Endothelial cell of umbilical vein (primary cell): ENCODE measurements at regions not wholly inside any gene's neighbourhood (a gene's known extent, or its start where the extent isn't known, plus 50 kb on each side); places are given as distances from the start of the nearest gene placed in this dataset.

ENCODE experiments used
- BruUV-seq: library from RNA; stranded (reverse); fragments of 400-500 nt; replicated peaks from 2 replicates; lab custom pipeline; 2021; lab: Mats Ljungman, UMichigan
- CTCF ChIA-PET: fragments of 300-600, 350-600 bp; sonication (Branson Sonifier 250); formaldehyde crosslinking; loops from one replicate; lab custom pipeline; 2021; ENCODE audit warnings: antibody characterized with exemption, inconsistent platforms; lab: Charles Lee
- POLR2A ChIA-PET: fragments of 300-600, 350-600 bp; sonication (Branson Sonifier 250); formaldehyde crosslinking; loops from one replicate; lab custom pipeline; 2021; ENCODE audit warnings: antibody characterized with exemption, inconsistent platforms; lab: Charles Lee
- DNase-seq: peaks from one replicate; pipeline ENCODE4 v3.0.0-alpha.2; 2011; ENCODE audit warnings: low read depth, low spot score
- FAIRE-seq: peaks from 2 replicates; lab custom pipeline; 2011; peaks lifted over from hg19 to GRCh38; lab: Jason Lieb, UNC
- H2AFZ ChIP-seq: 2 replicates; pipeline ENCODE4 v1.6.0; 2012; ENCODE audit warnings: low read depth, low read length, control low read depth, inconsistent platforms
- H3K27ac ChIP-seq: 2 replicates; pipeline ENCODE4 v1.5.1; 2011; ENCODE audit warnings: low read depth, mild to moderate bottlenecking, control low read depth, low read length, moderate library complexity; ENCODE audit not compliant: insufficient read depth
- H3K27me3 ChIP-seq, 2 experiments: 2 replicates each; pipeline versions ENCODE4 v1.6.0 to v1.6.1; 2011; ENCODE audit warnings: low read length in 2 of 2, mixed read lengths in 1 of 2; ENCODE audit not compliant: control insufficient read depth in 2 of 2, insufficient read depth in 2 of 2
- H3K36me3 ChIP-seq, 2 experiments: 2 replicates in 1 of 2; 3 replicates in 1 of 2; pipeline ENCODE4 v1.5.1; 2011; ENCODE audit warnings: low read length in 2 of 2, mild to moderate bottlenecking in 1 of 2, moderate library complexity in 1 of 2; ENCODE audit not compliant: control insufficient read depth in 2 of 2, insufficient read depth in 2 of 2; ENCODE audit errors: extremely low read depth in 1 of 2
- H3K4me1 ChIP-seq: 3 replicates; pipeline ENCODE4 v1.5.1; 2011; ENCODE audit warnings: mild to moderate bottlenecking, low read length; ENCODE audit not compliant: control insufficient read depth, insufficient read depth; ENCODE audit errors: extremely low read depth
- H3K4me2 ChIP-seq: 2 replicates; pipeline ENCODE4 v1.6.1; 2011; ENCODE audit warnings: low read length, control low read depth, mixed read lengths; ENCODE audit not compliant: insufficient read depth
- H3K4me3 ChIP-seq, 3 experiments: fragments of 200-600 bp in 1 of 3; sonication (generic), shearing (Covaris generic) in 1 of 3; replicated peaks in 1 of 3; 2 replicates each; pipeline ENCODE4 v1.5.1; 2011 to 2016; ENCODE audit warnings: control low read depth in 3 of 3, low read length in 3 of 3, mild to moderate bottlenecking in 2 of 3, inconsistent platforms in 1 of 3, low read depth in 1 of 3, moderate library complexity in 1 of 3; ENCODE audit not compliant: insufficient read depth in 1 of 3
- H3K79me2 ChIP-seq: 2 replicates; pipeline ENCODE4 v1.6.0; 2012; ENCODE audit warnings: low read length, inconsistent platforms; ENCODE audit not compliant: control insufficient read depth, insufficient read depth
- H3K9ac ChIP-seq: replicated peaks from 2 replicates; pipeline ENCODE3; 2011; ENCODE audit warnings: low read length, control low read depth; ENCODE audit not compliant: insufficient read depth; ENCODE audit errors: extremely low read depth
- H3K9me1 ChIP-seq: replicated peaks from 3 replicates; pipeline ENCODE4 v1.6.0; 2011; ENCODE audit warnings: mild to moderate bottlenecking, low read length; ENCODE audit not compliant: control insufficient read depth, insufficient read depth; ENCODE audit errors: extremely low read depth
- H3K9me3 ChIP-seq: replicated peaks from 2 replicates; pipeline ENCODE4 v1.5.1; 2012; ENCODE audit warnings: low read length, inconsistent platforms; ENCODE audit not compliant: control insufficient read depth, insufficient read depth
- H4K20me1 ChIP-seq: replicated peaks from 2 replicates; pipeline ENCODE3; 2011; ENCODE audit warnings: mild to moderate bottlenecking, low read length; ENCODE audit not compliant: control insufficient read depth, insufficient read depth; ENCODE audit errors: extremely low read depth
- CTCF ChIP-seq, 2 donors: IDR thresholded peaks; 1 replicate in 1 of 2; 2 replicates in 1 of 2; pipeline ENCODE4 v1.5.1; 2011; ENCODE audit warnings: low read length in 2 of 2, mild to moderate bottlenecking in 2 of 2, moderate library complexity in 2 of 2, control low read depth in 1 of 2, inconsistent platforms in 1 of 2, low read depth in 1 of 2; ENCODE audit not compliant: insufficient read depth in 1 of 2; ENCODE audit errors: extremely low read depth in 1 of 2
- EZH2 ChIP-seq: IDR thresholded peaks from 2 replicates; pipeline ENCODE4 v1.6.1; 2012; ENCODE audit warnings: borderline replicate concordance, low read depth, mild to moderate bottlenecking, moderate library complexity, low read length, inconsistent platforms; ENCODE audit not compliant: severe bottlenecking
- FOS ChIP-seq: IDR thresholded peaks from 2 replicates; pipeline ENCODE4 v1.6.1; 2011; ENCODE audit warnings: mild to moderate bottlenecking, low read length, moderate library complexity, borderline replicate concordance; ENCODE audit not compliant: insufficient read depth
- GATA2 ChIP-seq: IDR thresholded peaks from 2 replicates; pipeline ENCODE4 v1.7.0; 2011; ENCODE audit warnings: low read depth, mild to moderate bottlenecking, moderate library complexity, mixed read lengths, low read length; ENCODE audit not compliant: insufficient read length, insufficient read depth
- JUN ChIP-seq: IDR thresholded peaks from 2 replicates; pipeline ENCODE4 v1.6.1; 2011; ENCODE audit warnings: borderline replicate concordance, low read depth; ENCODE audit not compliant: insufficient read length, insufficient read depth
- MYC ChIP-seq: IDR thresholded peaks from one replicate; pipeline ENCODE4 v1.6.1; 2011; ENCODE audit warnings: mild to moderate bottlenecking, low read depth, low read length
- POLR2A ChIP-seq: IDR thresholded peaks from 2 replicates; pipeline ENCODE4 v1.6.1; 2012; ENCODE audit warnings: low read depth, mild to moderate bottlenecking, control low read depth, low read length
- POLR2AphosphoS5 ChIP-seq: IDR thresholded peaks from 2 replicates; pipeline ENCODE4 v1.6.1; 2012; ENCODE audit warnings: low read depth, mild to moderate bottlenecking, control low read depth, low read length, moderate library complexity; ENCODE audit not compliant: insufficient read depth
- dilution Hi-C: fragments of 300-500 bp; cut with MboI; formaldehyde crosslinking; loops from one replicate; pipeline ENCODE4 v1.15.0; 2019; ENCODE audit warnings: low sequenced_read_pairs; ENCODE audit not compliant: extremely low pct_ligation_motif_present
- intact Hi-C: fragments of 100-400 bp; cut with micrococcal nuclease; formaldehyde crosslinking; loops from one replicate; pipeline ENCODE4 v1.10.0; 2022
- TF ChIP-seq, protein P1 (sequence below): IDR thresholded peaks from 2 replicates; pipeline ENCODE4 v1.6.1; 2011; ENCODE audit not compliant: insufficient read depth, insufficient read length

- Histone ChIP-seq H2AFZ (no peak overlapping the region), H3K36me3 (no peaks in the 10 kb centered on the region), H3K9me1 (no peaks in the 10 kb centered on the region), H3K79me2 (no peaks in the 10 kb centered on the region), H3K4me2 (no peak overlapping the region), H3K4me3 (no peak overlapping the region), H3K9ac (no peak overlapping the region), H3K27me3 (no peaks in the 10 kb centered on the region), H3K9me3 (peaks cover 4% of the 10 kb centered on the region), H3K27ac (no peak overlapping the region), H3K4me1 (no peaks in the 10 kb centered on the region), H4K20me1 (no peaks in the 10 kb centered on the region)
- dilution Hi-C loops, result no loop called here
- no TSS peak for BruUV-seq
- FAIRE-seq, result no peak
- CTCF ChIA-PET, result no interaction called here
- DNase-seq, result no peak
- POLR2A ChIA-PET, result no interaction called here
- intact Hi-C loops, result no loop called here
- no peak for TF ChIP-seq JUN
- TF ChIP-seq CTCF (IDR thresholded peaks at IDR 0.05; ENCODE audit: extremely low read depth in 1 of 2, insufficient read depth in 1 of 2, low read depth in 1 of 2, low read length in 2 of 2), result no peak
- TF ChIP-seq, protein P1, sequence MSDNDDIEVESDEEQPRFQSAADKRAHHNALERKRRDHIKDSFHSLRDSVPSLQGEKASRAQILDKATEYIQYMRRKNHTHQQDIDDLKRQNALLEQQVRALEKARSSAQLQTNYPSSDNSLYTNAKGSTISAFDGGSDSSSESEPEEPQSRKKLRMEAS, result no peak
- no peak for TF ChIP-seq EZH2
- no peak for TF ChIP-seq POLR2A
- TF ChIP-seq POLR2AphosphoS5, result no peak
- TF ChIP-seq FOS, result no peak
- TF ChIP-seq GATA2, result no peak
- no peak for TF ChIP-seq MYC
These were observed 508.8 kb upstream of the CDH8 start for GRCh38 chr16:62545039-62545438.
